Stomach (tissue), 8 donors: ENCODE measurements at regions not wholly inside any gene's neighbourhood (a gene's known extent, or its start where the extent isn't known, plus 50 kb on each side); places are given as distances from the start of the nearest gene placed in this dataset.

Source experiments
- DNase-seq, 2 donors: peaks; one replicate each; pipeline versions ENCODE4 v3.0.0 to v3.0.0-alpha.2; 2013 to 2019
- H3K27ac ChIP-seq, 5 donors: fragments of 200-600 bp in 4 of 5; sonication (generic) in 4 of 5; one replicate each; pipeline ENCODE4 v1.5.1; 2013 to 2019; ENCODE audit warnings: mild to moderate bottlenecking in 1 of 5, moderate library complexity in 1 of 5
- H3K27me3 ChIP-seq, 3 donors: fragments of 200-600 bp; sonication (generic); one replicate each; pipeline ENCODE4 v1.5.1; 2017 to 2019; ENCODE audit warnings: mixed run types in 1 of 3
- H3K36me3 ChIP-seq, 4 donors: fragments of 200-600 bp; sonication (generic); 1 replicate in 3 of 4; 2 replicates in 1 of 4; pipeline ENCODE4 v1.5.1; 2016 to 2019
- H3K4me1 ChIP-seq, 4 donors: fragments of 200-600 bp; sonication (generic); one replicate each; pipeline ENCODE4 v1.5.1; 2016 to 2019
- H3K4me3 ChIP-seq, 4 donors: fragments of 200-600 bp; sonication (generic) in 3 of 4; one replicate each; pipeline ENCODE4 v1.5.1; 2016 to 2019; ENCODE audit warnings: mild to moderate bottlenecking in 1 of 4
- H3K9me3 ChIP-seq, 4 donors: fragments of 200-600 bp; sonication (generic); one replicate each; pipeline ENCODE4 v1.5.1; 2016 to 2019
- CTCF ChIP-seq, 7 experiments: fragments of 450-650 bp in 4 of 7; fragments of 200-600 bp in 3 of 7; sonication (generic) in 3 of 7; IDR thresholded peaks; one replicate each; pipeline ENCODE4 v1.5.1; 2016 to 2019; ENCODE audit warnings: antibody characterized with exemption in 7 of 7, control low read depth in 2 of 7, mild to moderate bottlenecking in 1 of 7
- EP300 ChIP-seq: sonication (generic); formaldehyde crosslinking; IDR thresholded peaks from one replicate; pipeline ENCODE4 v1.6.1; 2017; ENCODE audit warnings: antibody characterized with exemption
- POLR2A ChIP-seq, 4 donors: fragments of 450-650 bp; IDR thresholded peaks; one replicate each; pipeline ENCODE4 v1.6.1; 2016; ENCODE audit warnings: antibody characterized with exemption in 4 of 4, control low read depth in 2 of 4, mild to moderate bottlenecking in 1 of 4, moderate library complexity in 1 of 4
- POLR2AphosphoS5 ChIP-seq, 3 donors: sonication (generic); formaldehyde crosslinking; IDR thresholded peaks; one replicate each; pipeline ENCODE4 v1.6.1; 2016; ENCODE audit warnings: antibody characterized with exemption in 3 of 3
- WGBS, 5 donors: extraction: QIAGEN DNeasy Blood & Tissue Kit in 3 of 5; methylation state at CpG; one replicate each; pipeline versions ENCODE4 v1.1.5 to v1.1.7; 2013 to 2018; 5-methylcytosine and 5-hydroxymethylcytosine counted together
- intact Hi-C: fragments of 100-400 bp; cut with DNase I; formaldehyde crosslinking; loops from one replicate; pipeline ENCODE4 v1.15.1; 2023; ENCODE audit warnings: low total_unique reads
- donor health status: healthy with polysubstance abuse.
- donor health status: Bipolar disorder and iron deficiency.
- donor health status: healthy.

DNA sequence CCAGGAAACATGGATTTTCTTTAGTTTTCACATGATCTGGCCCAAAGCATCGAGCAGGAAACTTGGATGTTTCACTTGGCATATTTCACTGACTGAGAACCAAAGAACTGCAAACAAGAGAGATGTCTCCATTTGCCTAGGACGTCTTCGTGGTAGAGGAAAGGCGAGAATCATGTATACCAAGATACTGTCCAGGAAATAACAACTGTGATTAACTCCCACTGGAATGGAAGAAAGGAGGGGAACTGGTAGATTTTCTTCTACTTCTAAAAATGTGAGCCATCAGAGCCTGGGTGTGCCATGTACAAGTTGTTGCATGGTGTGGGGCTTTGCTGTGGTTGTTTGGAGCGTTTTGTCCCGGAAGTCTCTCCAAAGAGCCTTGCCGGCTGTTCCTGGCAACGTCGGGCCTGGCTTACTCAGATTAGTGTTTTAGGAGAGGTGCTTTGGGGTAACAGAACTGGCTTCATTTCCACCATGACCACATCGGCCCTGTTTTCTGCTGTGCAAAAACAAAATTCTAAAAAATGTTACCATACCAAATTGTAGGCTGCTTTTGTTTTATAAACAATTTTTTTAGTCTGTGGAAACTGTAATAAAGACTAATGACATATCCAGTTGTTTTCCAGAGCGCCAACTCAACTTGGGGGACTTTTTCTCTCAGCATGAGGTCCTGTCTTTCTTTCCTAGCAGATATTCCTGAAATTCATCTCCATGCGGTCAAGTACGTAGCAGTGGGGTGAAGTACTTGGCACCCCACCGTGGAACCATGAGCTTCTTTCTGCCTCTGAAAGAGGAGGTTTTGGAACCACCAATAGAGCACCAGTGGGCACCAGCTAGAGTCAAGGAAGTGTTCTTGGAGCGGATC is 118.3 kb downstream of the TM2D1 start:
- no peak overlapping the region for H3K4me3 ChIP-seq
- no peaks in the 10 kb centered on the region for H3K4me1 ChIP-seq
- no peaks in the 10 kb centered on the region for H3K9me3 ChIP-seq
- no peaks in the 10 kb centered on the region for H3K36me3 ChIP-seq
- WGBS, 5 donors, result 65 to 79% (median 74%) methylated on average over 15 of the region's 15 CpGs
- DNase-seq, result peak; percentile 7 to 34
- H3K27ac ChIP-seq, result peak overlapping the region in 4 of 5 donors; percentile 25 to 70 (median 66)
- H3K27me3 ChIP-seq, result no peaks in the 10 kb centered on the region
- intact Hi-C loops, result no loop called here
- TF ChIP-seq POLR2AphosphoS5 (IDR thresholded peaks at IDR 0.05), result no peak
- TF ChIP-seq EP300, result no peak
- no peak for TF ChIP-seq CTCF (IDR thresholded peaks at IDR 0.05)
- no peak for TF ChIP-seq POLR2A (IDR thresholded peaks at IDR 0.05)

DNA sequence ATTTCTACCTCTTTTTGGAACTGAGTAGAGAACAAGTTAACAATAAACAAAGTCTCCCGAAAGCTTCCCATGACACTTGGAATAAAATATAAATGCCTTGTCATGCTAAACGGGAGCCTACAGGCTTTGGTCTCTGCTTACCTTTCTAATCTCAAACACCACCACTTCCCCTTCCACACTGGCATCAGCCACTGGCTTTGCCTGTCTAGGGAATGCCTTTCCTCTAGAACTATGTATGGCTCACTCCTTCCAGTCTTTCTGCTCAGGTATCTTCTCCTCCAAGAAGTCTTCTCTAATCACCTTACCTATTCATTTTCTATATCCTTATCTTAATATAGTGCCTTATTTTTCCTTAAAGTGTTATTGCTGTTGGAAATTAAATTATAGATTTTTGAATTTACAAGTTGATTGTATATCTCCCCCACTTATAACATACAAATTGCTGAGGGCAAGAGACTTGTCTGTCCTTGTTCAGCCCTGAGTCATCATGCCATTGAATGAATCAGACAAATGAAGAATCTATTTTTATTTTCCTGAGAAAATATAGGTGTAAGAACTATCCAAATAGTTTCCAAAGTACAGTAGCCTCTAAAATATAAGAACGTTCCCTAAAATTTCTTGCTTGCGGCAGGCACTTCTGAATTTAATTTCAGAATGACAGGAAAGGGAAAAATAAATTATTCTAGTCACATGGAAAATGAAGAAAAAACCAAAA is 119.2 kb downstream of the TM2D1 start:
- Histone ChIP-seq H3K4me3 (no peak overlapping the region), H3K27ac (peak overlapping the region in 4 of 5 donors; percentile 25 to 70 (median 66)), H3K36me3 (no peaks in the 10 kb centered on the region), H3K9me3 (no peaks in the 10 kb centered on the region), H3K4me1 (no peaks in the 10 kb centered on the region), H3K27me3 (no peaks in the 10 kb centered on the region)
- TF ChIP-seq POLR2AphosphoS5 (IDR thresholded peaks at IDR 0.05) (no peak), CTCF (IDR thresholded peaks at IDR 0.05) (no peak), EP300 (no peak)
- intact Hi-C loops, result no loop called here
- DNase-seq, result no peak
- WGBS, 5 donors, result 63 to 74% (median 66%) methylated on average over 4 of the region's 4 CpGs

- Histone ChIP-seq H3K27me3 (no peaks in the 10 kb centered on the region), H3K9me3 (no peaks in the 10 kb centered on the region), H3K27ac (no peak overlapping the region), H3K36me3 (no peaks in the 10 kb centered on the region), H3K4me1 (no peaks in the 10 kb centered on the region), H3K4me3 (no peak overlapping the region)
- intact Hi-C loops, result no loop called here
- no peak for TF ChIP-seq EP300
- no peak for TF ChIP-seq POLR2A (IDR thresholded peaks at IDR 0.05)
- no peak for TF ChIP-seq POLR2AphosphoS5 (IDR thresholded peaks at IDR 0.05)
- no peak for TF ChIP-seq CTCF (IDR thresholded peaks at IDR 0.05)
- no peak for DNase-seq
- 77 to 90% (median 84%) methylated on average over 1 of the region's 1 CpG for WGBS, 5 donors
Observed at GRCh38 chr1:61604684-61605083, 120.3 kb downstream of the TM2D1 start.

DNA sequence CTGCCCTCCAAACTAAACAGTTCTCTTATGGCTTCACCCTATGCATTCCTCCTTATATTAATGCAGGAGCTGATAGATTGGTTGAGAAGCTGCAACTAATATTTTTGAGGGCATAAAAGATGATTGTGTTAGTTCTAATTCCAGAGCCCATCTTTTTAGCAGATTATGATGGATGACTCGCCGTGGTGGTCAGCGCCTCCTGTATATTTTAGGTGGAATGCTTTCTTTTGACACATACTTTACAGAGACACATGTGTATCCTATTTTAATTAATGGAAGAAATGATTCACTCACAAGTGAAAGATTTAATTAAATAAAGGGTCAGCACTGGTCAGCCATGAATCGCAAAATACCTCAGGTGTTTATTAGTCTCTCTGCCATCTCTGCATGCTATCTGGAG is 120.7 kb downstream of the TM2D1 start:
- H3K4me1 ChIP-seq, result no peaks in the 10 kb centered on the region
- 86 to 96% (median 93%) methylated on average over 4 of the region's 4 CpGs for WGBS, 5 donors
- no peak overlapping the region for H3K27ac ChIP-seq
- no peaks in the 10 kb centered on the region for H3K9me3 ChIP-seq
- H3K36me3 ChIP-seq, result no peaks in the 10 kb centered on the region
- TF ChIP-seq POLR2AphosphoS5 (IDR thresholded peaks at IDR 0.05) (no peak), EP300 (no peak), POLR2A (IDR thresholded peaks at IDR 0.05) (no peak), CTCF (IDR thresholded peaks at IDR 0.05) (no peak)
- no peak overlapping the region for H3K4me3 ChIP-seq
- H3K27me3 ChIP-seq, result no peaks in the 10 kb centered on the region
- intact Hi-C loops, result no loop called here
- DNase-seq, result no peak
